HK-2 (cell line): ENCODE measurements at regions not wholly inside any gene's neighbourhood (a gene's known extent, or its start where the extent isn't known, plus 50 kb on each side); places are given as distances from the start of the nearest gene placed in this dataset.
"Not testable (repeated sequence)": the region's sequence is repeated elsewhere in the genome, so short reads cannot be mapped to it uniquely, and the experiment has no call there.

Source experiments
- DNase-seq: peaks from one replicate; pipeline ENCODE4 v3.0.0-alpha.2; 2018; ENCODE audit not compliant: unreplicated experiment

DNA sequence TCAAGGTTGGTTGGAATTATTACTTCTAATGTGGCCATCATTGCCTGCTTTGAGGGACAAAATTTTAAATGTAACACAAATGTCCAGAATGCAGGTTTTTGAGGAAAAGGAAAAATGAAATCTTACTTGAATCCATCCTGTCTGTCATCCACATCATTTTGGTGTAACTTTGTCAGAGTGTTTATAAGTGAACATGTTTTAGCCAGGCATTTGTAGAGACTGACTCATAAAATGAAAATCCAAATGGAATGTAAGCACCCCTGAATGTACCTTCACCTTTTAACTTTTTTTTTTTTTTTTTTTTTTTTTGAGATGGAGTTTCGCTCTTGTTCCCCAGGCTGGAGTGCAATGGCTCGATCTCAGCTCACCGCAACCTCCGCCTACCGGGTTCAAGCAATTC, 141.8 kb upstream of the BNIP2 start:
- no peak for DNase-seq

DNA sequence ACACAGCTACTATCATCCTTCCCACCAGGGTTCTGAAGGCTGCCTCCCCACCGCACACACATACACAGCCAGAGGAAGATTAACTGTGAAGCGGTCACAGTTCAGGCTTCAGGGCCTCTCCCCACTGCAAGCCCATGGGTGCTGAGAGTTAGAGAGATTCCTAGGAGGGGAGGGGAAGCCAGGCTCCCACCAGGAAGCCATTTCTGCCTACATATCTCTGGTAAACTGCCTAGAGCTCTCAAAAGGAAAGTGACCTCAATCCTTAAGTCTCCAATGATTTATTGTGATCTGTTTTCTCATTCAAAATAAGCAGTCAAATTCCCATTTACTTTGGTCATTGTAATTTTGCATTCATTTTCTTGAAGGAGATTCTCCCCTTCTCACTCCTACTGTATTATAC, 141.0 kb upstream of the BNIP2 start:
- DNase-seq: no peak

GRCh38 chr15:59828861-59829260, 139.7 kb upstream of the BNIP2 start:
- no peak for DNase-seq

DNA sequence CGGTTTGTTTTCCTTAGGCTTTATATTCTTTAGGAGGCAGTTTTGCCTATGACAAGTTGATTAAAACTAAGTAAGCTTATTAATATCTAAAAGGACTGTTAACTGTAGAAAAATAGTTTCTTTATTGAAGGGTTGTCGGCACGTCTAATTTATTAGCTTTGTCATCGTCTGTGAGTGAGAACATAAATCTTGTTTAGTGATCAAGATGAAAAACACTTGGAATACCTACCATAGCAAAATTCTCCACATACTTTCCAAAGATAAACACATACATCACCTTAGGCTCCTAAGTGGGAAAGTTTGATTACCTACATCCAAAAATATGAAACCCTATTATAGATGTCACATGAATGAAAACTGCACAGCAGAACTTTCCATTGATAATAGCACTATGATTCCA, 139.1 kb upstream of the BNIP2 start:
- DNase-seq: no peak

- no peak for DNase-seq
Observed at GRCh38 chr15:59825901-59826300, 136.8 kb upstream of the BNIP2 start.

DNA sequence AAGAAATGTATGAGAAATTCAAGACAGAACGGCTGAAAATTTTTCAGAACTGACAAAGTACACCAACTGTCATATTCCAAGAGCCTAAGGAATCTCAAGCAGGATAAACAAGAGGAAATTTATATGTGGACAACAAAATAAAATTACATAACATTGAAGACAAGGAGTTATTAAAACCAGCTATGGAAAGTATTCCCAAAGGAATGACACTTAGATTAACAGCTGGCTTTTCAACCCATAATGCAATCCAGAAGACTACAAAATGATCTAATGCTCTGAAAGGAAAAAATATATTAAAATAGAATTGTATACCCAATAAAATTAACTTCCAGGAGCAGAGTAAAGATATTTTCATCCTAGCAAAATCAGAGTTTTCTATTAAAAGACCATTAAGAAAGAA, 132.2 kb upstream of the BNIP2 start:
- DNase-seq: no peak

DNA sequence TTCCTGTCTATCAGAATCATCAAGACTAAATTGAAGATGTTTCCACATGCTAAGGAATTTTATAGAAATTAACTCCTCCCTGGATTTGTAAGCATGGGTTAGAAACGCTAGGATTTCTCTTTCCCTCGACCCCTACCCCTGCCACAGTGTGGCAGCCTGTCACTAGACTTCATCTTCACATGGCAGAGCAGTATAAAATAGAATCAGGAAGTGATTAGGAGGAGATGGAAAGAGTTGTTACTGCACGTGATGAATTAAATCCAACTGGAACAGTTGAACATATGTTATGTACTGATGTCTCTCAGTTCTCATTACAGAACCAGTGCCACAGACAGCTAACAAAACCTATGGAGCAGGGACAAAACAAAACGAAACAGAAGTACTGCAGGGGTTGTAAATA, 130.0 kb upstream of the BNIP2 start:
- DNase-seq: no peak

- no peak for DNase-seq
Observed at GRCh38 chr15:59818336-59818735, 129.2 kb upstream of the BNIP2 start.

DNA sequence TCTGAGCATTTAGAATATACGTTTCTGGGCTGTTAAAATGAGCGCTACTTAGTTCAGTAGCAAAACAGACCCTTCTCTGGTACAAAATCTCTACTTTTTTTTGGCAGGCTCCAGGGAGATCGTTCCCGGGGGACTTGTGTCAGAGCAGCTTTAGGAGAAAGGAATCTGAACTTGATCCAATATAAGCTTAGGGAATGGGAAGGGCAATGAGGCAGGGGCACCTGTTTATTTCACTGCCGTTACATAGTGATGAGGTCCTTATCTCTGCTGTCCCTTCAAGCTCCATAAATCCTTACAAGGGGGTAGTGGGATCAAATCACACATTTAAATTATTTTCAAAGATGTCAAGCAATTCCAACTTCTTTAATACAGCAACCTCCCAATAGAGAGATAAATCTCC, 128.7 kb upstream of the BNIP2 start:
- no peak for DNase-seq

- DNase-seq: no peak
Observed at GRCh38 chr15:59817053-59817452, 127.9 kb upstream of the BNIP2 start.

DNA sequence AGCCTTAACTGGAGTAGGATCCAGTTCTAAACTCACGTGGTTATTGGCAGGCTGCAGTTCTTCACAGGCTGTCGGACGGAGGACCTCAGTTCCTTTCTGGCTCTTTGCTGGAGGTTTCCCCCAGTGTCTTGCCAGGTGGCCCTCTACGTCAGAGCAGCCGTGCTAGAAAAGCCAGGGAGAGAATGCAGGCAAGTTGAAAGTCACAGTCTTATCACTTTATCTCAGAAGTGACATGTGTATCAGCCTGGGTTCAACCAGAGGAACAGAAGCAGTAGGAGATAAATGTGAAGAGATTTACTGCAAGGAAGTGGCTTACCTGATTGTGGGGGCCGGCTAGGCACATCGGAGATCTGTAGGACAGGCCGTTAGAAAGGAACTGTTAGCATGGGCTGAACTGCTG, 125.3 kb upstream of the BNIP2 start:
- DNase-seq: no peak

DNA sequence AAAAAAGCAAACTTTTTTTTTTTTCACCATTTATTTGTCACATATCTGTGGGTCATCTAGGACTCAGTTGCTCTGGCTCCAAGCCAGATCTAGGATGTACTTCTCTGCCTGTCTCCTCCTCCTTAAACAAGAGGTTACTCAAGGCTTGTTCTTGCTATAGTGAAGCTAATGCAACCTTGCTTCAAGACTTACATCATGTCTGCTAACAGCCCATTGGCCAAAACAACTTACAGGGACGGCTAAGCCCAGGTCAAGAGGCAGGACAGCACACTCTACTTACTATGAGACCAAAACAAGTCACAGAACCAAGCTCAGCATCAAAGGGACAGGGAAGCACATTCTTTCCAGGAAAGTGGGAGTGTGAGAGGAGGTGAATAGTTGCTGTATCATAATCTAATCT, 123.8 kb upstream of the BNIP2 start:
- DNase-seq: no peak

GRCh38 chr15:59812250-59812870, 123.2 kb upstream of the BNIP2 start:
- no peak for DNase-seq

DNA sequence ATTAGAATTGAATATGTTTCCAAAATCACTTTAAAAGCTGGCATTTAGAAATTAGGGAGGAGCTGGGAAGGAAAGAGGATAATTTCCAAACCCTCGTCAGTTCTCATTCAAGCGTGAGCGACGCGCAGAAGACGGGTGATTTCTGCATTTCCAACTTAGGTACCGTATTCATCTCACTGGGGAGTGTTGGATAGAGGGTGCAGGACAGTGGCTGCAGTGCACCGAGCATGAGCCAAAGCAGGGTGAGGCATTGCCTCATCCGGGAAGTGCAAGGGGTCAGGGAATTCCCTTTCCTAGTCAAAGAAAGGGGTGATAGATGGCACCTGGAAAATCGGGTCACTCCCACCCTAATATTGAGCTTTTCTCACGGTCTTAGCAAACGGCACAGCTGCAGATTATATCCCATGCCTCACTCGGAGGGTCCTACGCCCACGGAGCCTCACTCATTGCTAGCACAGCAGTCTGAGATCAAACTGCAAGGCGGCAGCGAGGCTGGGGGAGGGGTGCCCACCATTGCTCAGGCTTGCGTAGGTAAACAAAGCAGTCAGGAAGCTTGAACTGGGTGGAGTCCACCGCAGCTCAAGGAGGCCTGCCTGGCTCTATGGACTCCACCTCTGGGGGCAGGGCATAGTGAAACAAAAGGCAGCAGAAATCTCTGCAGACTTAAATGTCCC, 114.3 kb upstream of the BNIP2 start:
- DNase-seq: not testable (repeated sequence)

DNA sequence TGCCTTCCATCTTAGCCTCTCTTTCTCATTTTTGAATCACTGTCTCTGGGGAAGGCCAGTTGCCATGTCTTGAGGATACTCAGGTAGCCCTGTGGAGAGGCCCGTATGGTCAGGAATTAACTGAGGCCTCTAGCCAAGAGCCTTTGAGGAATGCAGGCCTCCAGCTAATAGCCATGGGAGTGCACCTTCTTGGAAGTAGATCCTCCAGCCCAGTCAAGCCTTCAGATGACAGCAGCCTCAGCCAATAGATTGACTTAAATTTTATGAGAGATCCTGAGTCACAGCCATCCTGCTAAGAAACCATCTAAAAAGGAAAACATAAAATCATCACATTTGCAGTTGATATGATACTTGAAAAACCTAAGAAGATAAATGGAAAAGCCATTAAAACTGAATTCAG, 112.5 kb upstream of the BNIP2 start:
- DNase-seq: no peak

DNA sequence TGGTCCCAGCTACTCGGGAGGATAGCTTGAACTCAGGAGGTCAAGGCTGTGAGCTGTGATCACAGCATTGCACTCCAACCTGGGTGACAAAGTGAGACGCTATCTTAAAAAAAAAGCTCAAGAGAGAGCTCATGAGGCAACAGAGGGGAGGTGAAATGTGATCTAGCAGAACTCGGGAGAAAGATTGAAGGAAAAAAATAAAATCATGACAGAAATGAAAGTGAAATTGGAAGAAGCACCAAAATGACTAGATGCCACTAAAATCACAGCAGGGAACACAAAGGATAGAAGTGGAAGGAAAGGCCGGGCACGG, 109.4 kb upstream of the BNIP2 start:
- DNase-seq: no peak

DNA sequence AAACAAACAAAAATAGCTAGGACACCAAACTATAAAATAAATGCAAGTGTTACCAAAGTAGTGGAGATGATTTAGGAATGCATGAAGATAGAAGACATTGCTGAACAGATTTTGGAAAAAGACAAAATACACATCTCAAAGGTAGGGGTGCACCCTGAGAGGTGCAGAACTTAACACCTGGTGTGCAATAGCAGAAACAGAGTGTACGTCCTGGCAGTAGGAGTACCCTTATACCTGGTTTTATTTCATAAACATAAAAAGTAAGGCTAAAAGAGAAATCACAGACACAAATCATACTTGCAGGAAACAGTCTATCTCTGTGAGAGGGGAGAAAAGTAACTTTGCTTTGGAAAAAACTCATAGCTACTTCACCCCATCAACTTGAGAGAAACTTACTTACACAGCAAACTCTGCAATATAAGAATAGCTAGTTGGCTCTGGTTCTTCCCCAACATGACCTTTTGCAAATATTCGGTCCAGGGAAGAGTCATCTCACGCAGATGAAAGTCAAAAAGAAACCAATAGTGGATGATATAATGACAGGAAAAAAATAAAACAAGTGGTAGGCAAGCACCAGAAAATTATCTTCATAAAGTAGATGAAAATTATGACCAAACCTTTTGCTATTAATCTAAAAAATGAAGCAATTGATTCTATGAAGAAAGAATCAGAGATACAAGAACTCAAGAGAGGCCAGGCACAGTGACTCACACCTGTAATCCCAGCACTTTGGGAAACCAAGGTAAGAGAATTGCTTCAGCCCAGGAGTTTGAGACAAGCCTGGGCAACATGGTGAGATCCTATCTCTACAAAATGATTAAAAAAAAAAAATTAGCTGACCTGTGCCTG, 108.9 kb upstream of the BNIP2 start:
- DNase-seq: no peak

DNA sequence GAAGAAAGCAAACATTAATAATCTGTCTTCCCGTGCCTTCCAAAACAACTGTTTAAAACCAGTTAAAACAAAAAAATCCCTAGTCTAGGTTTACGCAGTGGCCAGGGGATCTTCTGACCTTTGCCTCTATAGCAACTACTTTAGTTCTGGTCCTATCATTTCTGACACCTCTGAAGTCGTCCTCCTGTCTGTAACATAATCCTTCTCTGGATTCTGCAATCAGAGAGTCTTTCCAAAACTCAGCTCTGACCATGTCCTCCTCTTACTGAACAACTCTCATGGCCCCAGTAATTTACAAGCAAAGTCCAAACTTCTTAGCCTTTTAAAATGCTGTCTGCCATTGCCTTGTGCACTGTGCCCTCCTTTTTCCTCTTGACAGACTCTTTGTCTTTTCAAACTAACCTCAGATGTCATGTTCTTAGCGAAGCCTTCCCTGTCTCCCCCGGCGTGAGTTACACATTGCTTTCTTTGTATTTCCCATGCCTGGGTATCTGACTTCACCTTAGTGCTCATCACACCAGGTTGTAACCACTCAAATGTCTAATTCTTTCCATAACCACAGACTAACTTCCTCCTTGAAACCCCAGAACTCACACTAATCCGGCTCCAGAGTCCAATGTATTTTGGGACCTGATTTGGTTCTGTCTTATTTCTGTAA, 105.2 kb upstream of the BNIP2 start:
- DNase-seq: no peak

DNA sequence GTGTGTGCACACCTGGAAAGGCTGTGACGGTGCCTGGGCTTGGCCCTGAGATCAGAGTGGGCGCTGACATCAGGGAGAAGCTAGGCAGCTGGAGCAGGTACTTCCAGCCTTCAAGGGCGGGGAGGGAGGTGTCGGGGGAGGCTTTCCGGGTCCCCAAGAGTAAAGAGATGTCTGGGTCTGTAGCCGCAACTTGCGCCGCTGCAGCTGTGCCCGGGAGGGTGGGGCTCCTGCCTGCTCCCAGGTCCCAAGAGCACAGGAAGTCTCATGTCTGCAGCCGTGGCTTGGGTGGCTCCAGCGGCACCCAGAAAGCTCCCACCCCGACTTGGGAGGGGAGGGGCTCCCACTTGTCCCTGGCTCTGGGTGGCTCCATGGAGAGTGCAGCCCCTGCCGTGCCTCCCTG, 103.2 kb upstream of the BNIP2 start:
- no peak for DNase-seq

- DNase-seq: no peak
Observed at GRCh38 chr15:59791755-59792154, 102.6 kb upstream of the BNIP2 start.

DNA sequence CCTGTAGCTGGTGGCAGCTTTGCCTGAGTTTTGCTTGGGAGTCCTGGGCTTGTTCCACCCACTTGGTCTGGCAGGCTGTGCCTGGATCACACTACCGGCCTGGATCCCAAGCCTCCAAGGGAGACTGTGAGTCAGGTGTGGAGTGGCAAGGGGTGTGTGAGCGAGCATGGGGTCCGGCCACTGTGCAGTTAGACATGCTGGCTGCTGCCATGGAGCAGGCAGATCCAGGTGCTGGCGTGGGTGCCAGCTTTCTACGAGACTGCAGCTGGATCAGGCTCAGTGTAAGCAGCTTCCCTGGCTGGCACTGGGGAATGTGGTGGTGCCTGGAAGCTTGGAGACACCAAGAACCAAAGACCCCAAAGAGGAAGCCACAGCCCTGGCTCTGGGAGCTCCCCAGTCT, 102.0 kb upstream of the BNIP2 start:
- no peak for DNase-seq

DNA sequence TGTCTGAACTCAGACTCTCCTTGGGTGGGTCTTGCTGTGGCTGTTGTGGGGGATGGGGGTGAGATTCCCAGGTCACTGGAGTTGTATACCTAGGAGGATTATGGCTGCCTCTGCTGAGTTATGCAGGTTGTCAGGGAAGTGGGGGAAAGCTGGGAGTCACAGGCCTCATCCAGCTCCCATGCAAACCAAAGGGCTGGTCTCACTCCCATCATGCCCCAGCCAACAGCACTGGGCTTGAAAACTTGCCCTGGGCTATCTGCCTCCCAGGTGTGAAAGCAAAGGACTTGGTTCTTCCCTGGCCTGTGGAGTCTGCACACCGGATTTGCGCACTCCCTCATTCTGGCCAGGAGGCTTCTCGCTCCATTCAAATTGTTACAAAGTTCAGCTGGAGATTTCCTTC, 97.3 kb upstream of the BNIP2 start:
- DNase-seq: not testable (repeated sequence)

DNA sequence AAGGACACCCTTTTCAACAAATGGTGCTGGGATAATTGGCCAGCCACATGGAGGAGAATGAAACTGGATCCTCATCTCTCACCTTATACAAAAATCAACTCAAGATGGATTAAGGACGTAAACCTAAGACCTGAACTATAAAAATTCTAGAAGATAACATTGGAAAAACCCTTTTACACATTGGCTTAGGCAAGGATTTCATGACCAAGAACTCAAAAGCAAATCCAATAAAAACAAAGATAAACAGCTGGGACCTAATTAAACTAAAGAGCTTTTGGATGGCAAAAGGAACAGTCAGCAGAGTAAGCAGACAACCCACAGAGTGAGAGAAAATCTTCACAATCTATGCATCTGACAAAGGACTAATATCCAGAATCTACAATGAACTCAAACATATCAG, 96.9 kb upstream of the BNIP2 start:
- DNase-seq: not testable (repeated sequence)
